PFSK-1 (cell line): ENCODE measurements at regions not wholly inside any gene's neighbourhood (a gene's known extent, or its start where the extent isn't known, plus 50 kb on each side); places are given as distances from the start of the nearest gene placed in this dataset.

Experiments used
- POLR2AphosphoS5 ChIP-seq: IDR thresholded peaks from 2 replicates; pipeline ENCODE4 v1.6.1; 2012; ENCODE audit warnings: low read depth, mild to moderate bottlenecking, control low read depth, low read length, moderate library complexity
- SIN3A ChIP-seq: IDR thresholded peaks from 2 replicates; pipeline ENCODE4 v1.6.1; 2012; ENCODE audit warnings: mild to moderate bottlenecking, low read length, moderate library complexity, borderline replicate concordance; ENCODE audit not compliant: insufficient read depth
- TAF1 ChIP-seq: IDR thresholded peaks from 2 replicates; pipeline ENCODE4 v1.6.1; 2012; ENCODE audit warnings: low read length, control low read depth, borderline replicate concordance; ENCODE audit not compliant: insufficient read depth

- no peak for TF ChIP-seq TAF1
- TF ChIP-seq SIN3A: no peak
- no peak for TF ChIP-seq POLR2AphosphoS5
Measured at GRCh38 chr4:151599863-151600262, 160.9 kb downstream of the GATB start.
